ENCODE measurements at regions not wholly inside any gene's neighbourhood (a gene's known extent, or its start where the extent isn't known, plus 50 kb on each side); places are given as distances from the start of the nearest gene placed in this dataset.

DNA sequence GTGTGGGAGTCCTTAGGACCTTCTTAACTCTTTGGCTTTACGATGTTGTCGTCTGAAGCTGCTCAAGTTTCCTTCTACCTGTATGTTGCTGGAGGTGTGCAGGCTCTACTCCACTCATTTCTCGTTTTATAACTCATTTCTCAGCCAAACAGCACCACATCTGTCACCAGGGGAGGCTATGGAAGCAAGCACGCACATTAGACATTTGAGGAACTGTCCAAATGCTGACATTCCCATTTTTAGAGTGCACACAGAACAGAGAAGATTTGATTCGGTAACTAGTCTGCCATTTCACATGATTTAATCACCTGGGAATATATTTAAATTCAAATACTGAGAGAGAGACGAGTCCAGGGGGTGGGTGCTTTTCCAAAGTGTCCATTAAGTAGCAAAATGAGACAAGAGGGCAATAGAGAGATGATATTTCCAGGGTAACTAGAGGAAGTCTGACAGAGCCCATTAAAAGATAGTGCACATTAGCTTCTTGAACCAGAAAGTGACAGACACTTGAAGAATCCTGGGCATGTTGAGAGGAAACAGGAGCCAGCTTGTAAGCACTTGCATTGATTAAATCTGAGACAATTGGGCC, 793.3 kb downstream of the TDRD15 start:
- DNase-seq (ENCODE audit: extremely low read depth, low read depth), result no peak
- TF ChIP-seq, protein P1, sequence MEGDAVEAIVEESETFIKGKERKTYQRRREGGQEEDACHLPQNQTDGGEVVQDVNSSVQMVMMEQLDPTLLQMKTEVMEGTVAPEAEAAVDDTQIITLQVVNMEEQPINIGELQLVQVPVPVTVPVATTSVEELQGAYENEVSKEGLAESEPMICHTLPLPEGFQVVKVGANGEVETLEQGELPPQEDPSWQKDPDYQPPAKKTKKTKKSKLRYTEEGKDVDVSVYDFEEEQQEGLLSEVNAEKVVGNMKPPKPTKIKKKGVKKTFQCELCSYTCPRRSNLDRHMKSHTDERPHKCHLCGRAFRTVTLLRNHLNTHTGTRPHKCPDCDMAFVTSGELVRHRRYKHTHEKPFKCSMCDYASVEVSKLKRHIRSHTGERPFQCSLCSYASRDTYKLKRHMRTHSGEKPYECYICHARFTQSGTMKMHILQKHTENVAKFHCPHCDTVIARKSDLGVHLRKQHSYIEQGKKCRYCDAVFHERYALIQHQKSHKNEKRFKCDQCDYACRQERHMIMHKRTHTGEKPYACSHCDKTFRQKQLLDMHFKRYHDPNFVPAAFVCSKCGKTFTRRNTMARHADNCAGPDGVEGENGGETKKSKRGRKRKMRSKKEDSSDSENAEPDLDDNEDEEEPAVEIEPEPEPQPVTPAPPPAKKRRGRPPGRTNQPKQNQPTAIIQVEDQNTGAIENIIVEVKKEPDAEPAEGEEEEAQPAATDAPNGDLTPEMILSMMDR (IDR thresholded peaks at IDR 0.05; ENCODE audit: low read depth, low read length), result no peak

DNA sequence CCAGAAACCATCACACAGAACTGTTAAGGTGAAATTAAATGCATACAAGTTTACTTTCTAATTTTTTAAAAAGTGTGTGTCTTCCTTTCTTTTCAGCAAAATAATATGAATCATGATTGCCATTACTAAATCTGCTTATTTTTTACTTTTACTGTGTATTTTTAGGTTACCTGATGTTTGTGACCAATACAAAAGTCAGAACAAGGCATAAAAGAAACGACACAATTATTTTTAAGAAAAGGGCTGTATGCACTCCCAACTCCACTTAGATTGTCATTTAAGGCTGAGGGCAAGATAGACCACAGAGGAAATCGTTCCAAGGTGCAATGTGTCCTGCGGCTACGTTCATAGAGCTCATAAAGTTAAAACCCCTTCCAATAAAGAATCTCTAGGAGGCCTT, 797.0 kb downstream of the TDRD15 start:
- TF ChIP-seq, protein P1 (IDR thresholded peaks at IDR 0.05; ENCODE audit: low read depth, low read length), result no peak
- DNase-seq (ENCODE audit: extremely low read depth, low read depth), result no peak

DNA sequence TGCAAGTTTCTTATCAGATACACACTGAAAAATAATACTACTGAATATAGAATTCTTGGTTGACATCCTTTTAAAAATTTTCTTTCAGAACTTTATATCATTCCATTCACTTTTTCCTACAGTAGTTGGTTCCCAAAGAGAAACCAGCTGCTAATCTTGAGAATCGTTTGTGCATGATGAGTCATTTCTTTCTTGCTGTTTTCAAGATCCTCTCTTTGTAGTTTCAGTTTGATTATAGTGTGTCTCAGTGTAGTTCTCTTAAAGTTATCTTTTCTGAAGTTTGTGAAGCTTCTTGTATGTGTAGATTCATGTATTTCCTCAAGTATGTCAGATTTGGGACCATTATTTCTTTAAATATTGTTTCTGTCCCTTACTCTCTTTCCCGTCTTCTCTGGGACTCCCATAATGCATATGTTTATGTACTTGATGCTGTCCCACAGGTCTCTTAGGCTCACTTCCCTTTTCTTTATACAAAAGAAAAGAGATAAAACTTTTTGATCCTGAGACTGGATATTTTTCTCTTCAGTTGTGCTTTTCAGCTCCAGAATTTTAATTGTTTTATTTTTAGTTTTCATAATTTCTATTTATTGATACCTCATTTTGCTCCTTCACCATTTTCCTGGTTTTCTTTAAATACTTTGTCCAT, 801.0 kb downstream of the TDRD15 start:
- TF ChIP-seq, protein P1 (IDR thresholded peaks at IDR 0.05; ENCODE audit: low read depth, low read length), result no peak
- DNase-seq (ENCODE audit: extremely low read depth, low read depth), result no peak

DNA sequence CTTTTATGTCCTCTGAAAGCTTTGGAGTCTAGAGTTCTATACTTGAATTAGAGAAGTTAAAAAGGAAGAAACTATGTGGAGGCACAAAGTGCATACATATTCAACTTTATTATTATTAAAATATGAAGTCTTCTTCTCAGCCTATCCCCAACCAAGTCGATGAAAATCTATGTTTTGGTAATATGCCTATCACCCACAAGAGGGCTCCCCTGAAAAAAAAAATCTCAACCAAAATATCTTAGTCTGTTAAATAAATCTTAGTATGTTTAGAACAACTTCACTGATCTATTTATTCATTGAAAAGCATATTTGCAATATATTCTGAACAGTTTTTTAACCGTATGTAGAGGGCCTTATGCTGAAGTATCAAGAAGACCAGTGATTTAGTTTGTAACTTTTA, 804.5 kb downstream of the TDRD15 start:
- no peak for DNase-seq (ENCODE audit: extremely low read depth, low read depth)
- TF ChIP-seq, protein P1 (IDR thresholded peaks at IDR 0.05; ENCODE audit: low read depth, low read length), result no peak

DNA sequence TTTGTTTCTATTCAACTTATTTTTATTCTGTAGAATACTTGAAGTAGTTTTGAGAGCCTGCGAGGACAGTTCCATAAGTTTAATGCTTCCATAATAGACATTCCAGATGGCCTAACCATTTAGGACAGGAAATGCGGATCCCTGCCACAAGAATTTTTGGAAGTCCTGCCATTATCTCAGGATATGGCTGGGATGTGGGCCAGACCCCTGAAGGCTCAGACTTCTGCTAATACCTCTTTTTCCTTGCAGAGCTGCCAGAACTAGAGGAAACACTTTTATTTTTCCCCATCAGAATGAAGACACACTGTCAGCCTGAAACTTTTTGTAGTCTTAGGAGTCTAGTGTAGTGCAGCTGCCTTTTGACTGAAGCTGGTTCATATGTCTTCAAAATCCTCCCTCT, 806.5 kb downstream of the TDRD15 start:
- TF ChIP-seq, protein P1 (IDR thresholded peaks at IDR 0.05; ENCODE audit: low read depth, low read length), result no peak
- no peak for DNase-seq (ENCODE audit: extremely low read depth, low read depth)

DNA sequence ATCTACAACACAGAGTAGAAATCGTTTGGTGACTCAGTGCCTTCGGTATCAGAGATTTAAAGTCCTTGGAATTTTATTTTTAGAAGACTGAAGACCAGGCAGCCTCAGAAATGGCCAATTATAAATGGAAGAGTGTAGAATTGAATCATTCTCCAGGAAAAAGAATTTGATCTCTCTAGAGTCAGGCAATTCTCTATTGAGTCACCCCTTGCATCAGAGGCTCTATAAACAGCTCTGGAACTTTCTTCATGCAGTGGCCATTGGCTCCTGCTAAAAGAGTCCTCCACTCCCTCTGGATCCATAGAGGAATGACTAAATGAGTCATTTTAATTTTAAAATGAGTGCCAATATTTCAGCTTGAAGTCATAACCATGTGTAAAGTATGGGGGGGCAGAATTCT, 816.2 kb downstream of the TDRD15 start:
- DNase-seq (ENCODE audit: extremely low read depth, low read depth), result no peak
- TF ChIP-seq, protein P1 (IDR thresholded peaks at IDR 0.05; ENCODE audit: low read depth, low read length), result no peak

DNA sequence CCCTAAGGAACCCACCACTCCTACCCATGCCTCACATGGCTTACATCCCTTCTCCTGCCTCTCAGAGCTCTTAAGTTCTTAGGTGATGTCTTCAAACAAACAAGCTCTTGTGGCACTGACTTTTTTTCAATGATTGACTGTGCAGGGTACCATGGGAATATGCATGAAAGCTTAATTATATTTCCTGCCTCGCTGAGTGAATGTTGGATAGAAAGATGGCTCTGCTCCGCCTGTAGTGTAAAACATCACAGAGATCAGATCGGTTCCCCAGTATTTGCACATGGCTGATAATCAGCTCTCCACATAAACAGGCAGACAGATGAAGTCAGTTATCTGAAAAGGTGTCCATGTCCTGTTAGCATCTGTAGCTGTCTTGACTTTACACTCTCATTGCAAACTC, 820.8 kb downstream of the TDRD15 start:
- no peak for DNase-seq (ENCODE audit: extremely low read depth, low read depth)
- TF ChIP-seq, protein P1 (IDR thresholded peaks at IDR 0.05; ENCODE audit: low read depth, low read length), result no peak
